Inflammatory macrophage treated with lipopolysaccharide for 4 hours (primary cell): ENCODE measurements at regions not wholly inside any gene's neighbourhood (a gene's known extent, or its start where the extent isn't known, plus 50 kb on each side); places are given as distances from the start of the nearest gene placed in this dataset.

Source experiments
- DNase-seq: peaks from one replicate; pipeline ENCODE4 v3.0.0-alpha.2; 2020

DNA sequence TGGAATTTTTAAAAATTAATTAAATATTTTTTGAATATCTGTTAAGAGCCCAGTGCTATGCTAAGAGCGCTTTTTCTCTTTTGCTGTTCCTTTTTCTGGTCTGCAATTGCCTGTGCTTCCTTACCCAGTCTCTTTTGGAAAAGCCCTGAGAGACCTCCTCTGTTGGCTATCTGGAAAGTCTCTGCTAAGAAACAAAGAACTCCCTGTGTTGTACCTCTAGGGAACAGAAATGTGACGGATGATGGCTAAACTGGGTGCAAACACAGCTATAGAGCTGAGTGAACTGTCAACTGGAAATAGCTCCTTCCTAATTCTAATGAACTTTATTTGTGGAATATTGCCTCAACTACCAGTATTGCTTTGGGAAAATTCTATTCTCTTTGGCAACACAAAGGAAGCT is 261.6 kb upstream of the NOVA1 start:
- DNase-seq, result no peak

DNA sequence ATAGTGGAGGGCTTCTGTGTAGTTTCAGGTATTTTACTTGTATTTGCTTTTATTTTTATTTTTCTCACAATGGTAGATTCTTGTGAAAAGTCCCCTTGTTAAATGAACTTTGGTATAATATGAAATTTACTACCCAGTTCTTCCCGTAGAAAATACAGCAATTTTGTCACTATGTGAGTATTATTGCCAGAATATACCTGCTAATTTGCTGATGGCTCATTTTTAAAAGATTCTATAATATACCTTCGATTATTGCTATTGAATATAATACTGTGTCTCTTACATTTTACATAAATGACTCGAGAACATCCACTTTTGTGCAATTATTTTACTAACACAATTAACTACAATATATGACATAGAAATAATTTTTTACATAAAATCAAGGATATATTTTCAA is 262.3 kb upstream of the NOVA1 start:
- DNase-seq, result no peak

DNA sequence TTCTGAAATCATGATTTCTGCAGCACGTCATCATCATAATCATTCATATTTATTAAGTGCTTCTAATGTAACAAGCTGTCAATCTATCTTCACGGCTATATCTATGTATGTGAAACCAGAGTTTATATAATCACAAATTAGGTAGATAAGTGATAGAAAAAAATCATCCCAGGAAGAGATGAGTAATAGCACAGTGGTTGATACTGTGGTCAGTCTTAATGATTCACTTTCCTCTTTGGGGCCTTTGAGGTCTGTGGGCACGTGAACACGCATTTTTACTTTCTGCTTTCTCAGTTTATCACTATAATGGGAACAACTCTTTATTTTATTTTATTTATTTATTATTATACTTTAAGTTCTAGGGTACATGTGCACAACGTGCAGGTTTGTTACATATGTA is 265.9 kb upstream of the NOVA1 start:
- DNase-seq, result no peak

DNA sequence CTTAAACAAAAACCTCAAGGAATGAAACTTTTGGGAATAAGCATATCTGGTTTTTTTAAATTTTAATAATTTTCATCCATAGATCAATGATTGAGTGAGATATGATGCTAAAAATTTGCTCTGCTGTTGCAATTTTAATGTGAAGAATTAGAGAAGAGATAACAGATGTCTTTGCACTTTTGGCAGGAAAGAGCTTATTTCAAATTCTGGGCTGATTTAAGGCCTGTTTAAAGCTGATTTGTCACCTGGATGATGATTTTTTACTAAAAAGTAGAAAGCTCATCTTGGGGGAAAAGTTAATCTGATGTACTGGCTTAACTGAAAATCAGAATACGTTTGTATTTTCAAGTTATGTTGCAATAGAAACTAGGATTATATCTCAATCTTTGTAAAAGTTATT is 268.9 kb upstream of the NOVA1 start:
- DNase-seq, result no peak

DNA sequence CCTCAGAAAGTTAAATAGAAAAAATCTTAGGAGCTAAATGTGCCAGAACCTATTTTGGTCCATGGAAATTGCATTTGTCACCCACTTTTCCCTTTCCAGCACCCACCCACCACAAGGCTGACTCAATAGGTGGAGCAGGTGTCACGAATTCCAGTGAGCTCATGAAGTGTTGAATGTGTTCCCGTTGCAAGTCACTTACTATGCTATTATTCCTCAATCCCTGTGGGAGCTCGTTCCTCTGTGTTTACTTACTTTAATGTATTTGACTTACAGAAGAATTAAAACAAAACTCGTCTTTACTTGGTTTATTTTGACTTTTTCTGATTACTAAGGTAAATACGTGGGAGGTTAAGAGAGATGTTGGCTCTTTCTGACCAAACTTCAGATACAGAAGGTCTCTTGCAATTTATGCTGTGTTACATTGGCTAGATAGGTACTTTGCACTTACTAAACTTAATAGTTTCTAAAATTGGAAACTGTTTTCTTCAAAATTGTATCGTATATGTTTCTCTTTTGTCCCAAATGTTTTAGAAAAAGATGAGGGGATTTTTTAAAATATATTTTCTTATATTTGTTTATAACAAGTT is 269.4 kb upstream of the NOVA1 start:
- DNase-seq, result no peak

DNA sequence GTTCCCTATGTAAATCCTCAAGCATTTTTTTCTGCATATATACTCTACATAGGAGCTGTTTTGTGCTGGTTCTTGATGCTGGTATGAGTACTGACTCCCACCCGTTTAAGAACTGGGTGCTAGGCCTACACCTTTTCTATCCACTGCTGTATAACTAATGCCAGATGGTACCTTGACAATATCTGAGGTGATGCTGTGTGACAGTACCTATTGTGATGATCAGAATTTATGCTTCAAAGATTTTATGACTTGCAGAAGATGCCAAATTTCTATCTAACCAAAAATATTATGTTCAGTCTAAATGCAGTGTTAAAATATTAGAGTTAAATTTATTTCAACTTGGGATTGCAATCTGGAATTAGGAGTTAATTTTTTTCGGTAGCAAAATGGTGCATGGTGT is 272.3 kb upstream of the NOVA1 start:
- no peak for DNase-seq

DNA sequence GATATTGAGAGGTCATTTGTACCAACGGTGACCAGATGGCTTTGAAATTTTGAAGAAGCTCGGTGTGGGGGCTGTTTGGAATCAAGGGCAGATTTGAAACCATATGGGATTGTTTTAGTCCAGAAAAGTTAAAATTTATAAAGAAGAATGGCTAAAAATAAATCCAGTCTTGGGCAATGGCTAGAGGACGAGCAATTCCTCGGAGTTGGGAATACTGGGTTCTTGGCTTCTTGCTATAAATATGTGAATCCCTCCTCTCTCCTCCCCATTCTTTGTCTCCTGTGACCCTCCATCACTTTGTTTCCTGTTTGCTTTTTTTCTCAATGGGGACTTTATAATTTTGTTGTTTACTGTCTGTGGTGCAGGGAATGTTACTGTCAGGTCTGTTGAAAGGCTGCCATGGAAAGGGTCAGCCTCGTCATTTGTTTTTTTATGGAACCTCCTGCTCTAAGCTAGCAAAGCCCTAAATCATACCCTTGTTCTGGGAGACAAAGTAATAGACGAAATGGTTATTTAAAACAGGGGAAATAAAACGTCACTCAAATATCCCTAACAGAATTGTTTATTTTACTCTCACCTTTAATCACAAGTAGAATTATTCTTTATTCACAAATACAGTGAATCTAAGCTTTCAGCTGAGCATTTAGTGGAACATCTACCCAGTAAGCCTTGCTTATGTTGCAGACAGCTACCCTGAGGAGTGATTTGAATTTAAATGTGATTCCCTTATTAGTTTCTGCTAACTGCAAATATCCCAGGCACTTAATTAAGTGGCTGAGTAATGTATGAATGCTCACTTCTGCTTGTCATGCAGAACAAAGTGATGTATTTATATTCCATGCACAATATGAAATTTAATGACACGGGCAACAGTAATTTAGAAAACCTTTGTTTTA is 273.1 kb upstream of the NOVA1 start:
- DNase-seq, result no peak

DNA sequence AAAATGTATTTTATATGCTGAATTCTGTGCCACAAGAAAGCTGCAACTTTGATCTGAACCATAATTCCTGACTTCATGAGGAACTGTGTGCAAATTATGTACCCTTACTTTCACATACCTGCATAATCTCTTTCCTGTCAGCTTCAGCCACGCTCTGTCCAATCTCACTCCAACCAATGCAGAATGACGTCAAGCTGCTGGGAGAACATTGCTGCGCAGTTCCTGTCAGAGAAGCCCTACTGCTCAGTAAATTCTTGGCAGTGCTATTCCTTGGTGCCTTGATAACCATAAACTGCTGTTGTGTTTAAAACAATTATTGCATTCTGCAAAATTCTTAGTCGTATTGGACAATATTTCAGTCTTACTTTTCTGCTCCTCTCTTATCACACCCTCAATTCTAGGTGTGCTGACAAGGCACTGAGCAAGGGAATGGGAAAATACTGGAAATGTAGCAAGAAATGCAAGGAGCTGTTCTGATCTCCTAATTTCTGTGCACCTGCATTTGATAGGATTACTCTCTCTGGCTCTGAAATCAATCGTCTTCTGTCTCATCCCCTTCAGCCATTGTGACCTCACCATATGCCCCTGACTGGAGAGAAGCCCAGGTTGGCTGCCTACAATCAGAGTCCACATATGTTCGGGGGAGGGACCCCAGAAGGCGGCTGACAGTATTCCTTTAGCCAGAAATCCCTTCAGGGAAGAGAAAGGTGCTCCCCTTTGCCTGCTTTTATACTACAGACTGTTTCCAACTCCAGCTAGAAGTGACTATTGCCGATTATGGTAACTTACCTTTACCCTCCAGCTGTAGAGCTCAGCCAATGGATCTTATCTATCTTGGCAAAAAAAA is 274.9 kb upstream of the NOVA1 start:
- no peak for DNase-seq

DNA sequence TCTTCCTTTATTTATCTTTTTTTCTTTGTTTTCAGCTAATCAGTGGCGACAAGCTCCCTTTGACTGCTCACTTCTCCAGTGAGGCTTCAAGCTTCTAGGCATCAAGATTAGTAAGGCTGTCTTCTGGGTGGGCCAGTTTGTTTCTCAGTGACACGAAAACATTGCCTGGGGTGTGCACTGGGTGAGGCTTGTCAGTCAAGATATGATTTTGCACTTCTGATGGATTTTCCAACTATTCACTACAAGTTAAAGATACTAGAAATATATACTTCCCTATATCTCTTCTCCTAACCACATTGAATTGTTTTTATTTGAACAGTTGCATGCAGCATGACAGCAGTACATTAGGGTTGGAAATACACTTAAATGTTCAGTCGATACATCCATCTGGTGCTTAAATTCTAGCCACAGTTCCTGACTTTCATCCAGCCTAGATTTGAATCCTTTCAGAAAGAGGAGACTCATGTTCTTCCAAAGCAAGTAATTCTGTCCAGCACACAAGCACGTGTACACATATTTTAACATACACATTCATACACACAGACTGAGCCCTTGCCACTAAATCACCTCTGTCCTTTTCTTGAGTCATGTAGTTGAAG is 275.6 kb upstream of the NOVA1 start:
- DNase-seq, result no peak

DNA sequence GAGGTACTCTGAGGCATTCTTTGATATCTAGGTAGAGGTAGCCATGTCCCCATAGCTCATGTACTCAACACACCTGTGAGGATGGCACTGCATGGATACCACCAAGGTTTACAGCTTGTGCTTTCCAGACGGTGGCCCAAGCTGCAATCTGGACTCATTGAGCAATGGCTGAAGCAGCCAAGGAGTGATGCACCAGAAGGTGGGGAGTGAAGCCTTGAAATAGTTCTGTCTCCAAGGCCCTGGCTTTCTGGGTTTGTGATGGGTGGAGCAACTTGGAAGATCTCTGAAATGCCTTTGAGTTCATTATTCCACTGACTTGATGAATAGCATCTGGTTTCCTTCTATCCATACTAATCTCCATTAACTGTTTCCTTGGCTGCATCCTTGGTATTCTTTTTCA is 290.0 kb upstream of the NOVA1 start:
- DNase-seq, result no peak

DNA sequence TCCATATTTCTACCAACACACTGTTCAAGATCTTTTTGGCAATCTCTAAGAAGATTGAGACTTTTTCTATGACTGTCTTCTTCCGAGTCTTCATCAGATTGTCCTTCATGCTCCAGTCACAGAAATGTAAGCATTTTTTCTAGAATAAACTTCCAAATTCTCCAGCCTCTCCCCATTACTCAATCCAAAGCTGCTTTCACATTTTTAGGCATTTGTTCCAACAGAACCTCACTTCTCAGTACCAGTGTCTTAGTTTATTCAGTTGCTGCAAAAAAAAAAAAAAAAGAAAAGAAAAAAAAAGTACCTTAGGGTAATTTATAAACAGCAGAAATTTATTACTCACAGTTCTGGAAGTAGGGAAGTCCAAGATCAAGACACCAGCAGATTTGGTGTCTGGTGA is 290.8 kb upstream of the NOVA1 start:
- no peak for DNase-seq

DNA sequence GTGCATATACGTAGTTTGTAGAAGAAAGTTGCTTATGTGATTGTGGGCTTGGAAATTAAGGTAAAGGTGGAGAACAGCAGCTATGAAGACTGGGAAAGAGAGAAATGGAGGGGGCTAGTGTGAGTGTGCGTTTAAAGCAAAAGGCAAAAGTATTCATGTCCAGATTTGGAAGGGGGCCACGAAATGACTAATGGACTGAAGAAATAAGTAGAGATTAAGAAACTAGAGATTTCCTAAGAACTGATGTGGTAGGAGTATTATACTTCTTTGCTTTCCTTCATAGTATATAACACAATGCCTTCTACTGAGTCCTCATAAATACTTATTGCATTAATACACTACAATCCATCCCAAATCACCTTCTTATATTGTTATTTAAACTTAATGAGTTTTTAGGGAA is 298.6 kb upstream of the NOVA1 start:
- no peak for DNase-seq

DNA sequence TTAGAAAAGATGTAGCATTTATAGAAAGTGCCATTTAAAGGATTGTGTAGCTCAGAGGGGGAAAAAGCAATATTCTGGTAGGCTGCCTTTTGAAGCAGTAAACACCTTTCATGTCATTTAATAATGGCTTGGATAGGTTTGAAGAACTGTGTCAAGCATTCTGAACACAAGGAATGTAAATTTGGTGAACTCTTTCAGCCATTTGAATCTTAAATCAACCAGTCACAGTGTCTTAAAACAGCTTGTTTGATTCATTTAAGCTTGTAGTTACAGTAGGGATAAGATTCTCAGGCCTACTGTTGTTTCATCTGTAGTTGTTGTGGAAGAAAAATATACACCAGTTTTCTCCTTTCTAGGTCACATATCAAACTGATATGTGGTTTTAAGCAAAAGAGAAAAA is 299.4 kb upstream of the NOVA1 start:
- no peak for DNase-seq

DNA sequence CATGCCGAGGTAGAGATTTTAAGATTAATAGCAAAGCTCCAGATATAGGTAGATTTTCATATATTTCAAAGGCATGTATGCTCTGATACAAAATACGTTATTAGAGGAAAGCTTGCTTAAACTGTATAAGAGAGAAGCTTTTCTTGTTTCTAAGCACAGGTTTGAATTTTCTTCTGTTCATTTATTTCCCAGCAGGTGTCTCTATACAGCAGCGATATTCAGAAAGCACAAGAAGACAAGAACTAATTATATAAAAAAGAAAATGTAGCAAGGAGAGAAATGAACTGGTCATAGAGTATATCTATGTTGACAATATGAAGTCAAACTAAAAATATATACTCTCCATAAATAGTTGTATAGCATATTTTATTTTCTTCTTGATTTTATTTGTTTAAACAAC is 307.4 kb upstream of the NOVA1 start:
- DNase-seq, result no peak

DNA sequence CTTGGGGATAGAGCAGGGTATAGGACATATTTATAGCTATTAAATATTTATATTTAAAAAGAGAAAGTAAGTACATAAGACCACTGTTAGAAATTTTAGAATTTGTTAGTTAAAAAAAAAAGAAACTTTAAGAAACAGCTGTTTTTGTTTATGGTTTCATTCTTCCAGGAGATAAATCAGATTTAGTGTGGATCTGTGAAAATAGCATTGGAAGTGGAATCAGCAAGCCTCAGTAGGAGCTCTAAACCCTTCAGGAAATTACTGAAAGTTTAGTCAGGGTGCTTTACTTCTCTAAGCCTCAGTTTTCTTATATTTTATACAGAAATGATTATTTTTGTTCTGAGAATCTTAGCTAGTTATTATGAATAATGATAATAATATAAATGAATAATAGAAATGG is 316.0 kb upstream of the NOVA1 start:
- no peak for DNase-seq

DNA sequence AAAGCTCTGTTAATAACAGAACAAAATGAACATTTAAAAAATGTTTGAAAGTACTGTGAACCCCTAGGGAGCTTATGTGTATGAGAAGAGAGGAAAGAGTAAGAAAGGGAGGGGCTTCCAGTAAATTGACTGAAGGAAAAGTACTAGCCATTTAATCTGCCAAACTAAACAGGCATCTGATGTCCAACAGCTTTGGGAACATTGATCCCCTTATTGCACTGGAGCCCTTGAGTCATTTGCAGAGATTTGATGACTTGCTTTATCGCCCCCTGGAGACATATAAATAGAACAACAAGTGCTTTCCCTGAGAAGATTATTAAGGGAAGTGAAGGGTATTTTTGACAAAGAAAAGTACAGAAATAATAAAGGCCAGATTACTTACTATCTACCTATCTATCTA is 319.3 kb upstream of the NOVA1 start:
- peak; percentile 8 for DNase-seq

DNA sequence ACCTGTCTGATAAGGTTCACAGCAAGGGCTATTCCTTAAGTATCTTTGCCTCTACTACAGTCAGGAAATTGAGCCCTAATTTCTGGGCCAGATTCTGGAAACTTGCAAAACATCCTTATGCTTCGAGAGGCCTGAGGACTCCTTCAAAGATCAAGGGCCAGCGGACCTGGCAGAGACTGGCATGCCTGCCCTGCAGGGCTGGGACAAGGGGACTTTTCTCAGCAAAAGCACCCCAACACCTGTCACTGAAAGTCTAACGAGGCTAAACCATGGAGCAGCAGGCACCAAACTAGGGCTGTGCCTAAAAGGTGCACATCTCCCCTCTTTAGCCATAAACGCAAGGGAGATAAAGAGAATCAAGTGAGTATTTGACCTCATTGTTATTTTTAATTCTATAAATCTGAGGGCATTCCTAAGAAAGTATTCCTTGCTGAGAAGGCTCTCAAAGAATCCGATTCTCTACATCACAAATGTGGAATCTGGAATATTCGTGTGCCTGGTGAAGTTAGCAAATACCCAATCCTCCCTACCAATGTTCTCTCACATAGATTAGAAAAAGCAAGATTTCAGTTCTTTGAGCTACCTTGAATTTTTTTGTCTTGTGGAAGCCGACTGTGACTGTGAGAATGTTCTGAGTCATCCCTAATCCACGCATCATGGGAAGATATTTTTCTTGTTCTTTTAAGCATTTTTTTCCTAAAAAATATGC is 328.2 kb upstream of the NOVA1 start:
- DNase-seq, result no peak

DNA sequence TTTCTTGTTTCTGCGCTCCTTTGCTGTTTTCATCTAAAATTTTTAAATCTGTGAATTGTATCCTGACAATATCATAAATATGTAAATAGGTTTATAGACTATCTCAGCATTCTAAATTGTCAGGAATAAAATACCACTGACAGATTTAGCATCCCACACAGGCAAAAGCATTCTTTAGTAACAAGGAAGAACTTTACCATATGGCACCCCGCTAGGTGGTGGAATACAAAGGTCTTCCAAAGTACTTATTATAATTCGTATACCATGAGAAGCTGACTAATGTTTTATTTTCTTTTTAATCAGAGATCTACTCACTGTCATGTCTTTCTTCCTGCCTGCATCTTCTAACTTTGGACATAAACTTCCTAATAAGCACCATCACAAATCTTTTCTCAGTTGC is 328.8 kb upstream of the NOVA1 start:
- no peak for DNase-seq

DNA sequence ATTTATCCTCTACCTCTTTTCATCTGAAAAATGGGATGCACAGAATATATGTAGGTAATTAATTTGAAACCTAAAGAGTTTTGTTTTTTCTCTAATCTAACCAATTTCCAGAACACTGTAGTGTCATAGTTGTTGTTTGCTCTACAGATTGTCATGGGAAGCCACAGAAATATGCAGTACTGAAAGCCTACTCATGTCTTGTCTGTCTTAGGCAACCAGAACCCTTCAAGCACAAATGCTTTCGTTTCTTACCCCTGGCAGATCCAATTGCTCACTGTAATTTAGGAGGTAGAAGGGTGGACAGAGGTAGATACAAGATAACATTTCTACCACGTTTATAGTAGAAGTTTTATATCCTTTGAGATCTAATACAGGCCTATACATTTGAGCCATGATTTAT is 330.2 kb upstream of the NOVA1 start:
- DNase-seq, result no peak

DNA sequence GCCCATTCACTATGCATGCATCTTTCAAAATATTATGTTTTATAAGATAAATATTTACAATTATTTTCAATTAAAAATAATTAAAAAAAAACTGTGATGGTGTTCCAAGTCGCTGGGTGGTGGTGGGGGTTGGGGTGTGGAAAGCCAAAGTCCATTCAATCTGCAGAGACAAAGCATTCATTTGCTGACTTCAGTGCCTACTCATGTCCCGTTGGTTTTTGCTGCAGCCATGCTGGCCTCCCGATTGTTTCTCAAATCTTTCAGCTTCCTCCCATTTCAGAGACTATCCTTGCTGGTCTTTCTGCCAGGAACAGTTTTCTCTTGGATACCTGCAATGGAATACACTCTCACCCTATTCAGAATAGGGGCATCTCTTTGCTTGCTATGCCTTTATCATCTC is 331.5 kb upstream of the NOVA1 start:
- no peak for DNase-seq

DNA sequence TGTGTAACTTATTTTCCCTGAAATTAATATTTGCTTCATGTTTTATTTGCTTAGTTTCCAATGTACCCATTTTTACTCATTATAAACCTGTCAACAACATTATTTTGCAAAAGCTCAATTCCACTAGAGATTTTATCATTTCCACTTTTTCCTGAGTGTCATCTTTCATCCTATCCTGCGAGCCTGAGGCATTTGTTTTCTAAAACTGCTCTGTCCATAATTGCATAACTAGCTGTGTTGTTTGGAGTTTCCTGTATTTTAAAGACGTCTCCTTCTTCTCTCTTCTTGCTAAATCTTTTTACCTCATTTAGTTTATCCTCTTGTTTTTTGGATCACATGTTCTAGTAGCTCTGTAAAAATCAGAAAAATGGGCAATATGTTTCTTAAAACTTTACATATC is 332.7 kb upstream of the NOVA1 start:
- DNase-seq, result no peak

DNA sequence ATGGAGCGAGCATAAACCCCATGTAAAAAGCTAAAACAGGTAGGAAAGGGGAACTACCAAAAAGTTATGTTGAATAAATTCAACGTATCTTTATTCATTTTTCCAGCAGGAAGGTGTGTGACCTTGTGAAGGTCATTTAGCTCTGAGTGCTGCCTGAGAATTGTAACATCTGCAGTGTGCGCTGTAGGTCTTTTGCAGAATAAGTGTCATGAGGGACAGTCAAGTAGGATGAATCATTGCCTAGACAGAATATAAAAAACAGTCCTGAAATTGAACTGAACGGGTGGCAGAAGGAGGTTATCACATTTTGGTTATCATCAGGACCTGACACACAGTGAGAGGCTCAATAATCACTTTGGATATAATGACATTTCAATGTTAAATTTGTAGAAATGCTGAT is 334.8 kb upstream of the NOVA1 start:
- DNase-seq, result no peak

DNA sequence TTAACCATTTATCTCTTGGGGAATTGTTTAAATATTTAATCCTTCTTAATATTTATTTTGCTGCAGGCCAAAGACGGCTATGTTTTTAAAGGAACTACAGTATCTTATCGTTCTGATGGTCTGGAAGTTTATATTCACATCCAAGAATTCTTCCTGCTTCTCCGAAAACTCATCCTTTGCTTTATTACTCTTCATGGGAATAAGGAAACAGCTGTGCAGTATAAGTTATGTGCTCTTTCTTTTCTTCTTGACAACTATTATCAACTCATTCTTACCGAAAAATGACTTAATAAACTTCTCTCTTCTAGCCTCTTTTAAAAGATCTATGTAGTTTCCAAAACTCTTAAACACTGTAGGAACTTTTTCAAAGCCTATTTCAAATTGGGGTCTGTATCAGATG is 335.6 kb upstream of the NOVA1 start:
- DNase-seq, result no peak
